ENCODE measurements at regions not wholly inside any gene's neighbourhood (a gene's known extent, or its start where the extent isn't known, plus 50 kb on each side); places are given as distances from the start of the nearest gene placed in this dataset.

DNA sequence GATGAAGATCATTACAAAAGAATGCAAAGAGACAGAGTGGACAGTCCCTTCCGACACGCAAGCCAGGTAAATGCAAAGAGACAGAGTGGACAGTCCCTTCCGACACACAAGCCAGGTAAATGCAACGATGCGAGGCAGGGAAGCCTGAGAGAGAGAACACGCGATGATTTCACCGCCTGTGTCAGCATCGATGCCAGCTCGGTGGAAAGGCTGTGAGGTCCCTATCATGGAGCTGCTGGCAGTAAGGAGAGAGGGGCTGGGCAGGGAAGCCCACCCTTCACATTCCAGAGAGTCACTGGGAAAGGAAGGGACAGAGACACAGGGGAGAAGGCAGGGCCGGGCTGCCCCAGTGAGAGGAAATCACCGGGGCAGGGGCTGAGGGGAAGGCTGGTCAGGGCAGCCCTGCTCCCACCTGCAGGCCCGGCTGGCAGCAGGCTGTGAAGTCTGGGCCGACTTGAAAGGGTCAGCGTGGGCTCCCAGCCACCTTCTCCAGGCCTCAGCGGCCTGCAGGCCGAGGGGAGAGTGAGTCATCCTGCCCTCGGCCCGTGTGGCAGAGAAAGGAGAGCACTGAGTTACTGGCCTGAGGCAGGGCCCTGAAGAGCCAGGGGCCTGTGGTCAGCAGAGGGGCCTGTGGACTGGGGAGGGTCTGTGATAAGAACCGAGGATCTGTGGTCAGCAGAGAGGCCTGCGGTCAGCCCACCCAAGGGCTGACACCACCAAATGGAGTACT is 80.4 kb downstream of the DACT2 start:
- no peaks in the 10 kb centered on the region for H4K20me1 ChIP-seq (ENCODE audit: insufficient read depth, low read length)
- ChIA-PET POLR2A (ENCODE audit: unreplicated experiment) (no interaction called here), CTCF (no interaction called here)
- H3K4me1 ChIP-seq (ENCODE audit: control insufficient read depth, insufficient read depth, low read length), result no peaks in the 10 kb centered on the region
- H3K9me1 ChIP-seq (ENCODE audit: insufficient read depth, low read length), result no peaks in the 10 kb centered on the region
- no peak overlapping the region for H3K23ac ChIP-seq (ENCODE audit: low read depth, low read length)
- H3K79me1 ChIP-seq (ENCODE audit: low read depth in 1 of 2, low read length in 2 of 2), result no peaks in the 10 kb centered on the region
- H3K9me3 ChIP-seq (ENCODE audit: control insufficient read depth, insufficient read depth, low read length), result peaks cover 23% of the 10 kb centered on the region
- H4K8ac ChIP-seq (ENCODE audit: low read depth in 2 of 2, low read length in 2 of 2), result no peak overlapping the region
- dilution Hi-C loops (cut with HindIII; ENCODE audit: low sequenced_read_pairs, unreplicated experiment), result no loop called here
- BruUV-seq (replicated peaks), result no TSS peak
- no peak overlapping the region for H3K4me2 ChIP-seq (ENCODE audit: low read depth, low read length)
- H2BK120ac ChIP-seq (ENCODE audit: low read depth, low read length), result no peak overlapping the region
- DNase-seq, result no peak
- TF ChIP-seq CEBPB (IDR thresholded peaks at IDR 0.05; ENCODE audit: low read depth, low read length) (no peak), NFE2L2 (IDR thresholded peaks at IDR 0.05; ENCODE audit: low read depth, low read length) (no peak), FOS (IDR thresholded peaks at IDR 0.05; ENCODE audit: low read depth, low read length) (no peak), CTCF (conservative IDR thresholded peaks at IDR 0.05; ENCODE audit: low read depth, low read length) (no peak), MAFK (IDR thresholded peaks at IDR 0.05; ENCODE audit: low read depth, low read length) (no peak), POLR2A (IDR thresholded peaks at IDR 0.05; ENCODE audit: low read depth, low read length) (no peak), BHLHE40 (IDR thresholded peaks at IDR 0.05; ENCODE audit: low read depth, low read length) (no peak), SMC3 (IDR thresholded peaks at IDR 0.05; ENCODE audit: low read depth, low read length) (no peak), CHD1 (IDR thresholded peaks at IDR 0.05; ENCODE audit: low read depth, low read length) (no peak), RCOR1 (IDR thresholded peaks at IDR 0.05; ENCODE audit: insufficient replicate concordance, low read length) (no peak), RAD21 (IDR thresholded peaks at IDR 0.05; ENCODE audit: low read length) (no peak)
- TF ChIP-seq, protein P1, sequence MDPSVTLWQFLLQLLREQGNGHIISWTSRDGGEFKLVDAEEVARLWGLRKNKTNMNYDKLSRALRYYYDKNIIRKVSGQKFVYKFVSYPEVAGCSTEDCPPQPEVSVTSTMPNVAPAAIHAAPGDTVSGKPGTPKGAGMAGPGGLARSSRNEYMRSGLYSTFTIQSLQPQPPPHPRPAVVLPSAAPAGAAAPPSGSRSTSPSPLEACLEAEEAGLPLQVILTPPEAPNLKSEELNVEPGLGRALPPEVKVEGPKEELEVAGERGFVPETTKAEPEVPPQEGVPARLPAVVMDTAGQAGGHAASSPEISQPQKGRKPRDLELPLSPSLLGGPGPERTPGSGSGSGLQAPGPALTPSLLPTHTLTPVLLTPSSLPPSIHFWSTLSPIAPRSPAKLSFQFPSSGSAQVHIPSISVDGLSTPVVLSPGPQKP (IDR thresholded peaks at IDR 0.05; ENCODE audit: borderline replicate concordance, low read depth, low read length), result no peak
- TF ChIP-seq, protein P2, sequence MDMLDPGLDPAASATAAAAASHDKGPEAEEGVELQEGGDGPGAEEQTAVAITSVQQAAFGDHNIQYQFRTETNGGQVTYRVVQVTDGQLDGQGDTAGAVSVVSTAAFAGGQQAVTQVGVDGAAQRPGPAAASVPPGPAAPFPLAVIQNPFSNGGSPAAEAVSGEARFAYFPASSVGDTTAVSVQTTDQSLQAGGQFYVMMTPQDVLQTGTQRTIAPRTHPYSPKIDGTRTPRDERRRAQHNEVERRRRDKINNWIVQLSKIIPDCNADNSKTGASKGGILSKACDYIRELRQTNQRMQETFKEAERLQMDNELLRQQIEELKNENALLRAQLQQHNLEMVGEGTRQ (IDR thresholded peaks at IDR 0.05; ENCODE audit: low read depth, low read length), result no peak
- no peak for ATAC-seq (ENCODE audit: low read depth)
- no peak overlapping the region for H3K18ac ChIP-seq (ENCODE audit: low read depth, low read length)
- WGBS, 2 experiments (ENCODE audit: extremely low coverage in 2 of 2, insufficient read length in 1 of 2), result 60% methylated on average over 9 of the region's 21 CpGs; no CpG with 5 or more reads in 1 of the 2 experiments
- H2AK5ac ChIP-seq (ENCODE audit: low read depth, low read length), result no peak overlapping the region
- no peak overlapping the region for H2BK5ac ChIP-seq (ENCODE audit: low read depth, low read length, poor library complexity, severe bottlenecking)
- in situ Hi-C loops (cut with MboI; ENCODE audit: low sequenced_read_pairs), result no loop called here
- H2BK15ac ChIP-seq (ENCODE audit: low read depth, low read length), result no peak overlapping the region
- no peak overlapping the region for H3K9ac ChIP-seq (ENCODE audit: low read depth, low read length)
- H3K27me3 ChIP-seq (ENCODE audit: control insufficient read depth, insufficient read depth, low read length), result no peaks in the 10 kb centered on the region
- H3K4ac ChIP-seq (ENCODE audit: low read depth, low read length), result no peak overlapping the region
- no peak overlapping the region for H3K14ac ChIP-seq (replicated peaks; ENCODE audit: low read depth, low read length)
- no peak overlapping the region for H3K27ac ChIP-seq (ENCODE audit: insufficient read depth, low read length)
- H2BK20ac ChIP-seq (ENCODE audit: low read depth, low read length), result no peak overlapping the region
- H3K4me3 ChIP-seq (ENCODE audit: insufficient read depth, low read depth, low read length), result no peak overlapping the region
- H2AFZ ChIP-seq (replicated peaks; ENCODE audit: low read length, poor library complexity), result no peak overlapping the region
- H4K5ac ChIP-seq (ENCODE audit: low read depth, low read length), result no peak overlapping the region
- no peak overlapping the region for H2AK9ac ChIP-seq (replicated peaks; ENCODE audit: low read depth, low read length, poor library complexity)
- no peak overlapping the region for H3K56ac ChIP-seq (ENCODE audit: extremely low read depth, insufficient read depth, low read length)
- intact Hi-C loops (cut with micrococcal nuclease), result no loop called here
- H3K36me3 ChIP-seq (ENCODE audit: control insufficient read depth, insufficient read depth, low read length), result no peaks in the 10 kb centered on the region
- H4K91ac ChIP-seq (ENCODE audit: insufficient read depth, low read depth, low read length), result no peak overlapping the region

Data from IMR-90 (cell line).